ENCODE measurements at regions not wholly inside any gene's neighbourhood (a gene's known extent, or its start where the extent isn't known, plus 50 kb on each side); places are given as distances from the start of the nearest gene placed in this dataset.
A peak's percentile ranks its signal among the peaks of the same experiment; 100 is the strongest.

DNA sequence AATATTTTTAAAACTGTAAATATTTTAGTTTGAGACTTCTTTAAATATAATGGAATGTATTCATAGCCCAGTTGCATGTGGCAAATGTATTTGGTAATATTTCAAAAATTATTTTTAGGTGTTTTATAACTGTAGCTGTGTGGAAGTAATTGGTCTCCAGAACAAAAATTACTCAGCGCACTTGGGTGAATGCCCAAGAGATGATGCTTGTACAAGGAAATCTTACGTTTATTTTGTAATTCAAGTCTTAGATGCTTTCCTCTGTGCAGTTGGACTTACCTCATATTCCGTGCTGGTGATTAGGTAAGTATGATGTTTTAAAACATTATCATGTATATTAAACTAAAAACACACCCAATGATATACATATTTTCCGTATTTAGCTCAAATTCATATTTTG, 76.7 kb upstream of the SLCO1B1 start:
- no peaks in the 10 kb centered on the region for H3K9me3 ChIP-seq (replicated peaks)
- no peak for DNase-seq
- H3K4me1 ChIP-seq, result no peaks in the 10 kb centered on the region
- H3K36me3 ChIP-seq, result no peaks in the 10 kb centered on the region
- H3K27ac ChIP-seq (replicated peaks), result no peak overlapping the region
- H3K27me3 ChIP-seq (ENCODE audit: low read depth), result no peaks in the 10 kb centered on the region
- TF ChIP-seq, protein P1, sequence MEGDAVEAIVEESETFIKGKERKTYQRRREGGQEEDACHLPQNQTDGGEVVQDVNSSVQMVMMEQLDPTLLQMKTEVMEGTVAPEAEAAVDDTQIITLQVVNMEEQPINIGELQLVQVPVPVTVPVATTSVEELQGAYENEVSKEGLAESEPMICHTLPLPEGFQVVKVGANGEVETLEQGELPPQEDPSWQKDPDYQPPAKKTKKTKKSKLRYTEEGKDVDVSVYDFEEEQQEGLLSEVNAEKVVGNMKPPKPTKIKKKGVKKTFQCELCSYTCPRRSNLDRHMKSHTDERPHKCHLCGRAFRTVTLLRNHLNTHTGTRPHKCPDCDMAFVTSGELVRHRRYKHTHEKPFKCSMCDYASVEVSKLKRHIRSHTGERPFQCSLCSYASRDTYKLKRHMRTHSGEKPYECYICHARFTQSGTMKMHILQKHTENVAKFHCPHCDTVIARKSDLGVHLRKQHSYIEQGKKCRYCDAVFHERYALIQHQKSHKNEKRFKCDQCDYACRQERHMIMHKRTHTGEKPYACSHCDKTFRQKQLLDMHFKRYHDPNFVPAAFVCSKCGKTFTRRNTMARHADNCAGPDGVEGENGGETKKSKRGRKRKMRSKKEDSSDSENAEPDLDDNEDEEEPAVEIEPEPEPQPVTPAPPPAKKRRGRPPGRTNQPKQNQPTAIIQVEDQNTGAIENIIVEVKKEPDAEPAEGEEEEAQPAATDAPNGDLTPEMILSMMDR (IDR thresholded peaks at IDR 0.05; ENCODE audit: borderline replicate concordance), result no peak
- no peak overlapping the region for H3K4me3 ChIP-seq
- intact Hi-C loops (cut with micrococcal nuclease), result no loop called here

DNA sequence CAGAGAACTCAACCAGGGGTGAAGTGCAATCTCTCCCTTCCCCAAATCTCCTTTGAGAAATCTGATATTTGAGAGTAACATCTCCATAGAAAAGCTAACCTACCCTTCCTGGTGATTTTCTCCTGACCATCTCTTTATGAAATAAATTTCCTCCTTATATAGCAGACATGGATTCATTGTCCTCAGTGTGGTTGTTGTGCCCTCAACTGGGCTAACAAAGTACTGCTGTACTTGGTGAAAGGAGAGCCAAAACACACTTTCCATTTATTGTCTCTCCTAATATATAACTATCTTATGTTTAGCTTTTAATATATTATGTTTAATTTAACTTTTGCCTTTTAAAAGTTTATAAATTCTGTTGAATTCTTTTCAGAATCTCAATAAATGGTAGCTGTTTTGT, 65.1 kb upstream of the SLCO1B1 start:
- TF ChIP-seq, protein P1 (IDR thresholded peaks at IDR 0.05; ENCODE audit: borderline replicate concordance), result peak; percentile 51
- no peaks in the 10 kb centered on the region for H3K27me3 ChIP-seq (ENCODE audit: low read depth)
- no peaks in the 10 kb centered on the region for H3K36me3 ChIP-seq
- no peak for DNase-seq
- no peak overlapping the region for H3K4me3 ChIP-seq
- H3K4me1 ChIP-seq, result no peaks in the 10 kb centered on the region
- no peak overlapping the region for H3K27ac ChIP-seq (replicated peaks)
- peaks cover 47% of the 10 kb centered on the region for H3K9me3 ChIP-seq (replicated peaks)
- intact Hi-C loops (cut with micrococcal nuclease), result no loop called here

DNA sequence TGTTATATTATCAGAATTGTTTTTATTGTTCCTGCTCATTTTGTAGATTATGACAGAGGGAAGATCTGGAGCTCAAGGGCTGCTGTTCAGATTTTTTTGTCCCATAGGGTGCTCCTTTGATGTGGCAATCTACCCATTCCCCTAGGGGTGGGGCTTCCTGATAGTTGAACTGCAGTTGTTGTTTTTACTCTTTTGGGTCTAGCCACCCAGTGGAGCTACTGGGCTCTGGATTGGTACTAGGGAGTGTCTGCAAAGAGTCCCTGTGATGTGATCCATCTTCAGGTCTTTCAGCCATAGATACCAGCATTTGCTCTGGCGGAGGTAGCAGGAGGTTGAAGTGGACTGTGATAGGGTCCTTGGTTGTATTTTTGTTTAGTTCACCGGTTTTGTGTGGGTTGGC, 57.9 kb upstream of the SLCO1B1 start:
- Histone ChIP-seq H3K4me3 (no peak overlapping the region), H3K27me3 (ENCODE audit: low read depth) (no peaks in the 10 kb centered on the region), H3K9me3 (replicated peaks) (peaks cover 30% of the 10 kb centered on the region), H3K36me3 (no peaks in the 10 kb centered on the region), H3K4me1 (no peaks in the 10 kb centered on the region), H3K27ac (replicated peaks) (no peak overlapping the region)
- intact Hi-C loops (cut with micrococcal nuclease), result no loop called here
- DNase-seq, result no peak
- TF ChIP-seq, protein P1 (IDR thresholded peaks at IDR 0.05; ENCODE audit: borderline replicate concordance), result no peak

DNA sequence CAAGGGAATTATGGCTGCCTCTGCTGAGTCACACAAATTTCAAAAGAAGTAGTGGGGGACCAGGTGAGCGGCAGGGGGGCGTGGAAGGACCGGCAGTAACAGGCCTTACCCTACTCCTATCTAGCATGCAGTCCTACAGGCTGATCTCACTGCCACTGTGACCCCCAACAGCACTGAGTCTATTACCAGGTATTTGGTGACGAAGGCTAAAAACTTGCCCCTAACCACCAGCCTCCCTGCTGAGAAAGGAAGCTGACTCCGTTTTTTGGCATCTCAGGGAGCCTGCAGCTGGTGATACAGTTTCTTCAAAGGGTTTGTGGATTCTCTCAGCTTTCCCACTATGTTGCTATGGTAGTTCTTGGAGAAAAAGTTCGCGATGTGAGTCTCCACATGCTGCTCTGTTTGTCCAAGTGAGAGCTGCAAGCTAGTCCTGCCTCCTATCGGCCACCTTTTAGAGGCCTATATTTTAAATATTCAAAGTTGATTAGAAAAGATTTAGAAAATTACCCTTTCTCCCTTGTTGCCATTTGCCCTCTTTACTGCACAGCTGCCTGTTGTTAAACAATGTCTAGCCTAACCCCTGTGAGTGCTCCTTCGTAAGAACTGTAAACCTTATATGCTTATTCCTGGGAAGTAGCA, 57.1 kb upstream of the SLCO1B1 start:
- H3K9me3 ChIP-seq (replicated peaks), result peaks cover 29% of the 10 kb centered on the region
- H3K4me3 ChIP-seq, result no peak overlapping the region
- no peaks in the 10 kb centered on the region for H3K27me3 ChIP-seq (ENCODE audit: low read depth)
- DNase-seq, result no peak
- intact Hi-C loops (cut with micrococcal nuclease), result no loop called here
- TF ChIP-seq, protein P1 (IDR thresholded peaks at IDR 0.05; ENCODE audit: borderline replicate concordance), result no peak
- H3K4me1 ChIP-seq, result no peaks in the 10 kb centered on the region
- no peak overlapping the region for H3K27ac ChIP-seq (replicated peaks)
- no peaks in the 10 kb centered on the region for H3K36me3 ChIP-seq

Data from left ventricle myocardium inferior (tissue), 1 donor.